Astrocyte (in vitro differentiated cells and primary cell): ENCODE measurements at regions not wholly inside any gene's neighbourhood (a gene's known extent, or its start where the extent isn't known, plus 50 kb on each side); places are given as distances from the start of the nearest gene placed in this dataset.

Source experiments
- DNase-seq: peaks from one replicate; pipeline ENCODE4 v3.0.0-alpha.2; 2010; ENCODE audit warnings: low read depth
- FAIRE-seq: peaks from 2 replicates; lab custom pipeline; 2011; peaks lifted over from hg19 to GRCh38; lab: Jason Lieb, UNC
- H2AFZ ChIP-seq: 2 replicates; pipeline ENCODE4 v1.6.0; 2012; ENCODE audit warnings: low read depth, low read length, inconsistent platforms
- H3K27ac ChIP-seq: 2 replicates; pipeline ENCODE4 v1.5.1; 2011; ENCODE audit warnings: low read depth, low read length, inconsistent platforms
- H3K27me3 ChIP-seq: 2 replicates; pipeline ENCODE4 v1.6.0; 2011; ENCODE audit warnings: low read length, inconsistent platforms; ENCODE audit not compliant: insufficient read depth
- H3K36me3 ChIP-seq: 2 replicates; pipeline ENCODE4 v1.5.1; 2011; ENCODE audit warnings: low read length, inconsistent platforms; ENCODE audit not compliant: insufficient read depth
- H3K4me1 ChIP-seq: 2 replicates; pipeline ENCODE4 v1.5.1; 2011; ENCODE audit warnings: low read length, inconsistent platforms; ENCODE audit not compliant: insufficient read depth
- H3K4me2 ChIP-seq: 2 replicates; pipeline ENCODE4 v1.6.0; 2012; ENCODE audit warnings: low read length, inconsistent platforms
- H3K4me3 ChIP-seq: 2 replicates; pipeline ENCODE4 v1.5.1; 2011; ENCODE audit warnings: low read depth, mild to moderate bottlenecking, low read length, inconsistent platforms; ENCODE audit not compliant: insufficient read depth
- H3K79me2 ChIP-seq: 2 replicates; pipeline ENCODE4 v1.6.0; 2012; ENCODE audit warnings: mild to moderate bottlenecking, low read length, inconsistent platforms; ENCODE audit not compliant: insufficient read depth
- H3K9ac ChIP-seq: 2 replicates; pipeline ENCODE4 v1.6.0; 2012; ENCODE audit warnings: mild to moderate bottlenecking, low read length, inconsistent platforms
- H3K9me3 ChIP-seq: 2 replicates; pipeline ENCODE4 v1.5.1; 2012; ENCODE audit warnings: low read depth, mild to moderate bottlenecking, low read length, inconsistent platforms; ENCODE audit not compliant: insufficient read depth
- H4K20me1 ChIP-seq: 2 replicates; pipeline ENCODE4 v1.6.0; 2012; ENCODE audit warnings: low read length, inconsistent platforms; ENCODE audit not compliant: insufficient read depth
- H3K27ac Mint-ChIP-seq: one replicate; pipeline ENCODE4 v1.8.0; 2021; ENCODE audit warnings: mild to moderate bottlenecking, mixed read lengths; ENCODE audit not compliant: unreplicated experiment
- H3K27me3 Mint-ChIP-seq: one replicate; pipeline ENCODE4 v1.8.0; 2021; ENCODE audit warnings: low read depth, mixed read lengths; ENCODE audit not compliant: unreplicated experiment
- H3K36me3 Mint-ChIP-seq: one replicate; pipeline ENCODE4 v1.8.0; 2021; ENCODE audit warnings: low read depth, mixed read lengths; ENCODE audit not compliant: unreplicated experiment
- H3K4me1 Mint-ChIP-seq: one replicate; pipeline ENCODE4 v1.8.0; 2021; ENCODE audit warnings: low read depth, mixed read lengths; ENCODE audit not compliant: unreplicated experiment
- H3K4me3 Mint-ChIP-seq: one replicate; pipeline ENCODE4 v1.8.0; 2021; ENCODE audit warnings: mild to moderate bottlenecking, moderate library complexity, mixed read lengths; ENCODE audit not compliant: unreplicated experiment
- H3K9me3 Mint-ChIP-seq: one replicate; pipeline ENCODE4 v1.8.0; 2021; ENCODE audit warnings: mild to moderate bottlenecking, mixed read lengths; ENCODE audit not compliant: unreplicated experiment
- CTCF ChIP-seq: IDR thresholded peaks from 2 replicates; pipeline ENCODE4 v1.5.1; 2011; ENCODE audit warnings: low read depth, mild to moderate bottlenecking, inconsistent platforms, low read length, moderate library complexity; ENCODE audit not compliant: insufficient read depth
- EZH2 ChIP-seq: IDR thresholded peaks from 2 replicates; pipeline ENCODE4 v1.6.1; 2012; ENCODE audit warnings: mild to moderate bottlenecking, low read length, inconsistent platforms; ENCODE audit not compliant: insufficient read depth

- H3K4me1 ChIP-seq, result no peaks in the 10 kb centered on the region
- TF ChIP-seq CTCF, result no peak
- no peak for TF ChIP-seq EZH2
- H3K27me3 Mint-ChIP-seq, result no peaks in the 10 kb centered on the region
- H3K27ac ChIP-seq, result no peak overlapping the region
- no peak overlapping the region for H3K9ac ChIP-seq
- H4K20me1 ChIP-seq, result no peaks in the 10 kb centered on the region
- DNase-seq (no peak), FAIRE-seq (no peak)
- no peak overlapping the region for H2AFZ ChIP-seq
- no peak overlapping the region for H3K4me2 ChIP-seq
- H3K27me3 ChIP-seq, result no peaks in the 10 kb centered on the region
- no peak overlapping the region for H3K4me3 Mint-ChIP-seq
- H3K27ac Mint-ChIP-seq, result no peak overlapping the region
- no peaks in the 10 kb centered on the region for H3K4me1 Mint-ChIP-seq
- H3K36me3 Mint-ChIP-seq, result no peaks in the 10 kb centered on the region
- H3K4me3 ChIP-seq, result no peak overlapping the region
- no peaks in the 10 kb centered on the region for H3K79me2 ChIP-seq
- H3K36me3 ChIP-seq, result no peaks in the 10 kb centered on the region
- H3K9me3 ChIP-seq, result no peaks in the 10 kb centered on the region
- no peaks in the 10 kb centered on the region for H3K9me3 Mint-ChIP-seq
Measured at GRCh38 chr6:50285735-50286134, 236.0 kb upstream of the DEFB112 start.

- H3K4me3 Mint-ChIP-seq, result no peak overlapping the region
- H3K9me3 Mint-ChIP-seq, result no peaks in the 10 kb centered on the region
- no peaks in the 10 kb centered on the region for H3K4me1 Mint-ChIP-seq
- no peaks in the 10 kb centered on the region for H3K79me2 ChIP-seq
- no peaks in the 10 kb centered on the region for H3K27me3 ChIP-seq
- H3K4me1 ChIP-seq, result no peaks in the 10 kb centered on the region
- H3K36me3 Mint-ChIP-seq, result no peaks in the 10 kb centered on the region
- no peaks in the 10 kb centered on the region for H3K27me3 Mint-ChIP-seq
- H3K27ac Mint-ChIP-seq, result no peak overlapping the region
- no peak overlapping the region for H3K27ac ChIP-seq
- FAIRE-seq, result no peak
- TF ChIP-seq EZH2, result no peak
- TF ChIP-seq CTCF, result no peak
- H2AFZ ChIP-seq, result no peak overlapping the region
- H3K9me3 ChIP-seq, result no peaks in the 10 kb centered on the region
- no peaks in the 10 kb centered on the region for H3K36me3 ChIP-seq
- DNase-seq, result no peak
- H3K4me3 ChIP-seq, result no peak overlapping the region
- no peaks in the 10 kb centered on the region for H4K20me1 ChIP-seq
- no peak overlapping the region for H3K9ac ChIP-seq
- no peak overlapping the region for H3K4me2 ChIP-seq
Measured at GRCh38 chr6:50288241-50288640, 238.5 kb upstream of the DEFB112 start.

GRCh38 chr6:50288881-50289280, 239.2 kb upstream of the DEFB112 start:
- H3K9me3 Mint-ChIP-seq, result no peaks in the 10 kb centered on the region
- Histone ChIP-seq H3K36me3 (no peaks in the 10 kb centered on the region), H3K4me1 (no peaks in the 10 kb centered on the region), H3K4me2 (no peak overlapping the region), H3K4me3 (no peak overlapping the region), H3K27me3 (no peaks in the 10 kb centered on the region), H3K79me2 (no peaks in the 10 kb centered on the region), H3K9ac (no peak overlapping the region), H3K9me3 (no peaks in the 10 kb centered on the region), H4K20me1 (no peaks in the 10 kb centered on the region), H3K27ac (no peak overlapping the region), H2AFZ (no peak overlapping the region)
- FAIRE-seq (no peak), DNase-seq (no peak)
- H3K4me1 Mint-ChIP-seq, result no peaks in the 10 kb centered on the region
- no peak overlapping the region for H3K4me3 Mint-ChIP-seq
- no peak for TF ChIP-seq CTCF
- no peak for TF ChIP-seq EZH2
- no peak overlapping the region for H3K27ac Mint-ChIP-seq
- no peaks in the 10 kb centered on the region for H3K27me3 Mint-ChIP-seq
- H3K36me3 Mint-ChIP-seq, result no peaks in the 10 kb centered on the region
